ENCODE measurements at regions not wholly inside any gene's neighbourhood (a gene's known extent, or its start where the extent isn't known, plus 50 kb on each side); places are given as distances from the start of the nearest gene placed in this dataset.

DNA sequence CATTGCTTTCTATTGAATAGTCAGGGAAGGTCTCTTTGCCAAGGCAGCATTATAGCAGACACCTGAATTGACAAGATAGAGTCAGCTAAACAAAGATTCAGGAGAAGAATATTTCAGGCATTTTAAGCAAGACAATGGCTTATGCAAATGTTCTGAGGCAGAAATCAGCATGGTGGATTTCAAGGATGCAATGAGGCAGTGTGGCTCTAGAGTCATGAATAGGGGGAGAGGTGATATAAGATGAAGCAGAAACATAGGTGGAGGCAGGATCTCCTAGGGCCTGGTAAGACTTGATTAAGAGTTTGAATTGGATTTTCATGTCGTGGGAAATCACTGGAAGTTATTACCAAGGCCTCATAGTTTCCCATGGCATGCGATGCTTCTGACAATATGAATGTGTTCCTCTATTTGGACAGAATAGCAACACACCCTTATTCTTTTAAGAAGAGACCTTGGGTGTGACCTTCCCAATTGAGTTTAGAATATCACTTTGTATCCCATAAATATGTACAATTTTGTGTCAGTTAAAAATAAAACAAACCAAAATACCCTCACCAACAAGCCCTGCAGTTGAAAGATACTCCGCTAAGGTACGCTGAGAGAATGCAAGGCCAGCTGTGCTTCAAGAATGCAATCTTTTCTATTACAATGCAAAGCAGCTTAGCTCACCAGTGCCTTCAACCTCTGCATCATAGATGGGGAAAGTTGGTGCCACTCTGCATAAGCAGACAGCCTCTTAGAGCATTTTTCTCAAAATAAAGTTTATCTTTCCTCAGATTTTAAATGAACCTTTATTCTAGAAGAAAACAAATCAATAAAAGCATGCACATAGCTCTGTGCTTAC lies 139.6 kb upstream of the SALL1 start:
- H3K4me3 ChIP-seq (replicated peaks; ENCODE audit: low read depth, low read length) = no peak overlapping the region
- TF ChIP-seq, protein P1, sequence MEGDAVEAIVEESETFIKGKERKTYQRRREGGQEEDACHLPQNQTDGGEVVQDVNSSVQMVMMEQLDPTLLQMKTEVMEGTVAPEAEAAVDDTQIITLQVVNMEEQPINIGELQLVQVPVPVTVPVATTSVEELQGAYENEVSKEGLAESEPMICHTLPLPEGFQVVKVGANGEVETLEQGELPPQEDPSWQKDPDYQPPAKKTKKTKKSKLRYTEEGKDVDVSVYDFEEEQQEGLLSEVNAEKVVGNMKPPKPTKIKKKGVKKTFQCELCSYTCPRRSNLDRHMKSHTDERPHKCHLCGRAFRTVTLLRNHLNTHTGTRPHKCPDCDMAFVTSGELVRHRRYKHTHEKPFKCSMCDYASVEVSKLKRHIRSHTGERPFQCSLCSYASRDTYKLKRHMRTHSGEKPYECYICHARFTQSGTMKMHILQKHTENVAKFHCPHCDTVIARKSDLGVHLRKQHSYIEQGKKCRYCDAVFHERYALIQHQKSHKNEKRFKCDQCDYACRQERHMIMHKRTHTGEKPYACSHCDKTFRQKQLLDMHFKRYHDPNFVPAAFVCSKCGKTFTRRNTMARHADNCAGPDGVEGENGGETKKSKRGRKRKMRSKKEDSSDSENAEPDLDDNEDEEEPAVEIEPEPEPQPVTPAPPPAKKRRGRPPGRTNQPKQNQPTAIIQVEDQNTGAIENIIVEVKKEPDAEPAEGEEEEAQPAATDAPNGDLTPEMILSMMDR (IDR thresholded peaks at IDR 0.05; ENCODE audit: low read length, missing control alignments) = no peak
- DNase-seq (ENCODE audit: low read depth) = no peak

DNA sequence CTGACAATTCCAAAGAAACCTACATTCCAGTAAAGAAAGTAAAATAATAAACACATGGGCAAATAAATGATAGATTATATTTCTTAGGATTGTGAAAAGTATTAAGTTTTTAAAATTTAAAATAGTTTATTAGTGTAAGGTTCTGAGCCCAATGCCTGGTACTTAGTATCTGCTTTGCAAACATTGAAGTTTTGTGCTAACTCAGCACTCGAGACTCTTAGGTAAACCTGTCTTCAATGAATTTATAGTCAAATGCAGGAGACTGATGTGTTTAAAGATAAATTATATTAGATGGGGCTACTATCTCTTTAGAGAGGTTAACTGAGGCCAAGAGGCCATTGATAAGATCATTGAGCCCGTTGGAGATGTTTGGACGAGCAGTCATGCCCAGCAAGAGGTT lies 138.3 kb upstream of the SALL1 start:
- TF ChIP-seq, protein P1 (IDR thresholded peaks at IDR 0.05; ENCODE audit: low read length, missing control alignments) = no peak
- no peak overlapping the region for H3K4me3 ChIP-seq (replicated peaks; ENCODE audit: low read depth, low read length)
- DNase-seq (ENCODE audit: low read depth) = no peak

DNA sequence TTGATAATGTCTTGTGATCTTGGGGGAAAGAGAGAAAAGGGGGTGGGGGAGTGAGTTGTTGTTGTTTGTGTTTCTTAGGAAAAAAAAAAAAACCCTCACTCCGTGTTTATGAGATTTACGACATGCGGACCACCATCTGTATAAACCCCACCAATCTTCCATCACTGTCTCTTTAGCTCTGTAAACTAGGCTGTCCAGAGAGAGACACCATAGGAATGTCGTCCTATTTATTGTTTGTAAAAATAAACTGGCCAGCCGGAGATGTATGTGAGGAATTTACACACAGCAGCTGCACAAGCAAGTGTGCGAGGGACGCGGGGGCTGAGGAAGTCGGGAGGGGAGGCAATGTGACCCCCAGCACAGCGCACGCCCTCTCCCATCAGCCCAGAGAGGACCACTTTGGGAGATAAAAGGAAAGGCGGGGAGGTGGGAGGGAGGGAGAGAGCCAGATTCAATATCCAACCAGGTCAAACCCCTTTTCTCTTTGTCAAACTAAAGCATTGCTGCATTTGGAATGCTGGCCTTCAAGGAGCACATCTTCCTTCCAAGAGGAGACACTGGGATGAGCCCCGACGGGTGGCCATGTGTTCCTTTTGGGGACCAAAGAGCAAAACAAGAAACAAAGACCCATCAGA lies 136.2 kb upstream of the SALL1 start:
- DNase-seq (ENCODE audit: low read depth) = no peak
- no peak overlapping the region for H3K4me3 ChIP-seq (replicated peaks; ENCODE audit: low read depth, low read length)
- TF ChIP-seq, protein P1 (IDR thresholded peaks at IDR 0.05; ENCODE audit: low read length, missing control alignments) = no peak

DNA sequence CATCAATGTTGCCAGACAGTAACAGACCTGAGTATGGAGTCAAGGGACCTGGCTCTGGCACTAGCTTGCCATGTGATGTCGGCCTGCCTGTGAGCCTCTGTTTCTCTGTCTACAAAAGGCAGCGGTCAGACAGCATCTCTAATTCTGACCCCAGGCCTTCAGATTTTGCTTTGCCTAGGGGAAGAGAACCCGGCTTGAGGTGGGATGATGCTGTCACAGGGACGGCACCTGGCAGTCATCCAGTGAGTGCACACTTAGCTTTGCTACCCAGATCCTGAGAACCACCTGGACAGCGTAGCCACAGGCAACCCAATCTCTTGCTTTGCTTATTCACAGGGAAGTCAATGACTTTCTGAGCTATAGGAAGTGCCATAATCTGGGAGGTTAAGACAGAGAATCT lies 135.2 kb upstream of the SALL1 start:
- TF ChIP-seq, protein P1 (IDR thresholded peaks at IDR 0.05; ENCODE audit: low read length, missing control alignments) = no peak
- H3K4me3 ChIP-seq (replicated peaks; ENCODE audit: low read depth, low read length) = no peak overlapping the region
- DNase-seq (ENCODE audit: low read depth) = no peak

DNA sequence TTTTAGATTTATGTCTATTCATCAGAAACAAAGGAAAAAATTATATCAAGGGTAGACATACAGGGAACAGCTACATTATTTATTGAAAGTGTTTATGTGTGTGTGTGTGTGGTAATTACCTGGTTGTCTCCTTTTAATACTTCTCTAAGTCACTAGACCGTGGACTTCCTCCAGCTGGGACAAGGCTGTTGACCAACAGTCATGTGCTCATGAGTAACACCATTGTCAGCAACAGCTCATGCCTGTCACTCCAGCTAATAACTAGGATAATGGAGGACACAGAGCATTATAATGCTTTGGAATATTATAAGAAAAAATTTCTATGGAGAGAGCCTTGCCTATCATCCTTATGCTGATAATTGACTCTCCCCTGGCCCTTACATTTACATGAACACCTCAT lies 125.3 kb upstream of the SALL1 start:
- TF ChIP-seq, protein P1 (IDR thresholded peaks at IDR 0.05; ENCODE audit: low read length, missing control alignments) = no peak
- DNase-seq (ENCODE audit: low read depth) = no peak
- H3K4me3 ChIP-seq (replicated peaks; ENCODE audit: low read depth, low read length) = no peak overlapping the region

DNA sequence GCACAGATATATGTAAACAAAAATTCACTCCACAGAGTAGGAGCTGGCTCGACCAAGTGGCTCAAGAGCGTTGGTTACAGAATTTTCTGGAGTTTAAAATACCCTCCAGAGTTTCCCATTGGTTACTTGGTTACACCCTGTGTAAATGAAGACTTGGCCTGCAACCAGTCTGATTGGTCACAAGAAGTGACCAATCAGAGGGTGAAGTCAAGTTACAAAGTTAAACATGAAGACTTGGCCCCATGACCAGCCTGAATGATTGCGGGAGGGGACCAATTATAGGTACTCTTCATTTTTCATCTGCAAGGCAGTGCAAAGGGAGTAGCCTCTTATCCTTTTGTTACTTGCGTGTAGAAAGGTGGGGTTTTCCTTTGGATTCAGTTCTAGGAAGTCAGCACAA lies 121.3 kb upstream of the SALL1 start:
- no peak overlapping the region for H3K4me3 ChIP-seq (replicated peaks; ENCODE audit: low read depth, low read length)
- TF ChIP-seq, protein P1 (IDR thresholded peaks at IDR 0.05; ENCODE audit: low read length, missing control alignments) = no peak
- no peak for DNase-seq (ENCODE audit: low read depth)

All from fibroblast of pulmonary artery (primary cell).